TTC549 (cell line): ENCODE measurements at regions not wholly inside any gene's neighbourhood (a gene's known extent, or its start where the extent isn't known, plus 50 kb on each side); places are given as distances from the start of the nearest gene placed in this dataset.
"Not testable (repeated sequence)": the region's sequence is repeated elsewhere in the genome, so short reads cannot be mapped to it uniquely, and the experiment has no call there.

Experiments used
- FAIRE-seq: peaks from 2 replicates; lab custom pipeline; 2012; peaks lifted over from hg19 to GRCh38; lab: Jason Lieb, UNC

- FAIRE-seq = no peak
Measured at GRCh38 chr5:102617191-102618187, 118.7 kb upstream of the SLCO6A1 start.

DNA sequence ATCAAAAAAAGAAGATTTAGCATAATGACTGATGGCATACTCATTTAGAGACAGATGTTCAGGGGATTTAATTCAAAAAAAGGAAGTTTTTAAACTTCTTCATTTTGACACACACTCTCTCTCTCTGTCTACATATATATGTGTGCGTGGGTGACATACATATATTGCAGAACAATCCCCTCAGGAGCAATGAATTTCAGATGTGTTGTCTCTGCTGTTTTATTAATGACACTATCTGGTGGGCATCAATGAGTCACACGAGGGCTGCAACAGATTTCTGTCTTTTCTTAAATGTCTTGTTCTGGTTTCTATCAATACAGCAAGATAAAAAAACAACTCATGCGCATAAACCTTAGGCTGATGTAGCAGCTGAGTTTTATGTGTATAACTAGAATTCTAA is 123.5 kb upstream of the SLCO6A1 start:
- FAIRE-seq = no peak

- no peak for FAIRE-seq
Measured at GRCh38 chr5:102623329-102624065, 124.7 kb upstream of the SLCO6A1 start.

GRCh38 chr5:102624405-102624804 is 125.6 kb upstream of the SLCO6A1 start:
- FAIRE-seq = no peak

DNA sequence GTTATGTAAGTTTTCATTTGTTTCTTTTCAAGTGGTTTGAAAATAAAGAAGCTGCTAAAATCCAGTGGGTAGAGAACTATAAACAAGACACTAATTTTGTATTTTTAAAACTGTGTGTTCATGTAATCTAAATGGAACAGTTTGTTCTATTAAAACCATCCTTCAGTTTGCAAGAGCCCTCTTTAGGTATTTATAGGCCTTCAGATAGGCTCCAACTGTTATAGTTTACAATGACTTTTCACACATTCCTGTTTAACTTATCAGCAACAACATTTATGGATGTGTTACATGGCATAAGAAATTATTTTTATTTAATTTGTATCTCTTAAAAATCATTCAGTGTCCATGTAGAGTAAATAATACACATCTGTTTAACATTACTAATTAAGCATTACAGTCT is 126.7 kb upstream of the SLCO6A1 start:
- no peak for FAIRE-seq

- FAIRE-seq = no peak
Measured at GRCh38 chr5:102625928-102626327, 127.1 kb upstream of the SLCO6A1 start.

- FAIRE-seq = no peak
Measured at GRCh38 chr5:102627315-102627714, 127.8 kb upstream of the PAM start.

DNA sequence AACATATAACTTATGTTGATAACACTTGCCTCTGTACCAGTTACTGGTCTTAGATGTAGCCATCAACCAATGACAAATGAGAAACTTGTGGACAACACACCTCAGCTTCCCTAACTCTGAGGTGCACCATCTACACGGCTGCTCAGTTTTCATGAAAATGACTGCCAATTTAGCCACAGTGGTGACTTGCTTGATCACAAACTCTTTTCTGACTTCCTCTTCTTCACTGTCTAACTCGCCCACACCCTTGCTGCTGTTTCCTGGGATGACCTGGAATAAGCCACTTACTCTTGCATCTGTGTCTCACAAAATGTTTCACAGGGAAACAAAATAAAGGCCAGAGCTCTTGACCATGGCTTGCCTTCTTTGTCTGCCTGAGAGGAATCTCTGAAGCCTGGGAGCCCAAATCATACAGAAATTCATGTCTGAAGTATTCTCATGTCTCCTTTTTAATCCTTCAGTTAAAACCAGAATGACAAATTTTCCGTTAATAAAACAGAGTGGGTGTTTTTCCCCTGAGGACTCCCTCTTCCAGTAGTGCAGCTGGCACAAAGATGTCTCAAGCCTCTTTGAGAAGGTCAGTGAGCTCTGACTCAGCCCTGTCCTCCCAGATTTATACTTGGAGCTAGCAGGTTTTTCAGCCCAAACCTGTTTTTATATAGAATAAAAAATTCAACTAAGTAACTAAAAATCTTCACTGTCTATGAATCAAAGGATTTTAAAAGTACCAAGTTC is 126.5 kb upstream of the PAM start:
- no peak for FAIRE-seq

- no peak for FAIRE-seq
Measured at GRCh38 chr5:102629827-102630605, 125.1 kb upstream of the PAM start.

GRCh38 chr5:102635399-102635798 is 119.7 kb upstream of the PAM start:
- not testable (repeated sequence) for FAIRE-seq

- FAIRE-seq = no peak
Measured at GRCh38 chr5:102638316-102638715, 116.8 kb upstream of the PAM start.

- no peak for FAIRE-seq
Measured at GRCh38 chr5:102638912-102639652, 116.0 kb upstream of the PAM start.

DNA sequence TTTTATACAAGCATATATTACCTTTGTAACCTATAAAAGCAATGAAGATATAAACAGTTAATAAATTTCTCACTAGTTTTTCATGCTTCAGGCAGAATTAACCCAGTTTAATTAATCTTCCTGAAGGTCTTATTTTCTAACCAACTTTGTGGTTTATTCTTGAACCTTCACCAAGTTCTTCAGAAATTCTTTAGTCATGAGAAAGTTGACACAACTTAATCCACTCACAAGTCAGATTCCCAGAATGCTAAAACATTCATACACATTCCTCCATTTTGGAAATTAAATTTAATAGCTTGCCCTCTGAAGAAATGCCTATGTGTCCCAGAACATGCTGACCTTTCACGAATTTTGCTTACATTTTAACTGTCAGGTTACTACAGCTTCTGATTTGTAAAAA is 105.4 kb upstream of the PAM start:
- no peak for FAIRE-seq

DNA sequence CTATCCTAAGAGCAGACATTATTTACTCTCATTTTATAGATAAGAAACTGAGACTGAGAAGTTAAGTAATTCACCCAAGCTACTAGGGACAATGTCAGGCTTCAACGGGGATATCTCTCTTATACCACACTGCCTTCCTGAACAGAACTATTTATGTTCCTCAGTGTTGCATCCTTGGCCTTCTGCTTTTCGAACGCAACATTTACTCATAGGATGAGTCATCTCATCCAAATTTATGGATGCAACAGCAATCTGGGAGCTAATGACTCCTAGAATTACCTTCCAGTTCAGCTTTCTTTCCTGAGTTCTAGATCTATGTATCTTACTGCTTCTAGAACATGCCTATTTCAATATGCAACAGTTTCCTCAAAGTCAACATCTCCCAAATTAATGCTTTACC is 103.6 kb upstream of the PAM start:
- FAIRE-seq = no peak

DNA sequence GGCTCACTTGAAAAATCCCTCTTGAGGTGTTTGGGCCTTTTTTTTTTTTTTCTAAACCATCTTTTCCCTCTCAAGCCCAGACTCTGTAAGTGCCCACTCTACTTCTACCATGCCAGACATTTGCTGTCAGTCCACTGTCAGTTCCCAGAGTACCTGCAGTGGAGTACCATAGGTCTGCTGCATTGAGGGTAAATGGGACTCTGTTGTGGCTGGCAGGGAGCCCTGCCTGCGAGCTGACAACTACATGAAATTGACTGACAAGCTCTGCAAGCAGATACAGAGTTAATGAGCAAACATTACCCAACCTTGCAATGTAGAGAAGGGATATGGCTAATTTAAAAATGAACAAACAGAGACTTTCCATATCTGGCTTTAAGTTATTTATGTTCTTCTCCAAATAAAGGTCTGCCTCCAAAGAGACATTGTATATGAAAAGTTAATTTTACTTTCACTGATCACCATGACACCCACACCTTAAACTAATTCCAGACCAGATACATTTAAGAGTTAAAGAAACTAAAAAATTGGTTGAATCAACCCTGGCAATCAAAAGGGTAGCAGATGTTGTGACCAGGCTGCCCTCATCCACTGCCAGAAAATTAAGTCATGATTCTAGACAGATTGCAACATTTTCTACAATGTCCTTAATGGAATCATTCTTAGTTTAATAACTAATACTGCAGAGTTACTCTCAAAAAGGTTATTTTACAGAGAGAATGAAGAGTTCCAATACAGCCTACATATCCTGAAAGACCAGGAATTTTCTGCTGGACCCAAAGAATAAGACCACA is 100.4 kb upstream of the PAM start:
- no peak for FAIRE-seq

DNA sequence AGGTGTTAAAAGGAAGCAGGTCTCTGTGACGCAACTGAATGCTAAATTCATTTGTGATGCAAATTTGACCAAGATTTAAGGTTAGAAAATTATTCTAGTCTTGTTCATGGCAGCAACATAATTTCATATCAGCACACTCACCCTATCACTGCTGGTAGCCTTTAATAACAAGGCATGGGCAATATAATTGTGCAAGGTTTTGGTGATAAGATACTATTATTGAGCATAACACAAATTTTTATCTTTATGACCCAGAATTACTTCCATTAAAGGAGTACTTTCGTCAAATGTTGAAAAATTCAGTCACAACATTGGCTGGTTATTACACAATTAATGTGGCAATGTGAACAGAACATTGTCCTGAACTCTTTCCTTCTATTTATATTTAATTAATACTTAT is 96.0 kb upstream of the PAM start:
- no peak for FAIRE-seq

GRCh38 chr5:102660111-102660510 is 95.0 kb upstream of the PAM start:
- FAIRE-seq = no peak

GRCh38 chr5:102663749-102664530 is 91.2 kb upstream of the PAM start:
- FAIRE-seq = no peak

- no peak for FAIRE-seq
Measured at GRCh38 chr5:102664616-102665335, 90.3 kb upstream of the PAM start.
